ENCODE measurements at regions not wholly inside any gene's neighbourhood (a gene's known extent, or its start where the extent isn't known, plus 50 kb on each side); places are given as distances from the start of the nearest gene placed in this dataset.
"Not testable (repeated sequence)": the region's sequence is repeated elsewhere in the genome, so short reads cannot be mapped to it uniquely, and the experiment has no call there.

DNA sequence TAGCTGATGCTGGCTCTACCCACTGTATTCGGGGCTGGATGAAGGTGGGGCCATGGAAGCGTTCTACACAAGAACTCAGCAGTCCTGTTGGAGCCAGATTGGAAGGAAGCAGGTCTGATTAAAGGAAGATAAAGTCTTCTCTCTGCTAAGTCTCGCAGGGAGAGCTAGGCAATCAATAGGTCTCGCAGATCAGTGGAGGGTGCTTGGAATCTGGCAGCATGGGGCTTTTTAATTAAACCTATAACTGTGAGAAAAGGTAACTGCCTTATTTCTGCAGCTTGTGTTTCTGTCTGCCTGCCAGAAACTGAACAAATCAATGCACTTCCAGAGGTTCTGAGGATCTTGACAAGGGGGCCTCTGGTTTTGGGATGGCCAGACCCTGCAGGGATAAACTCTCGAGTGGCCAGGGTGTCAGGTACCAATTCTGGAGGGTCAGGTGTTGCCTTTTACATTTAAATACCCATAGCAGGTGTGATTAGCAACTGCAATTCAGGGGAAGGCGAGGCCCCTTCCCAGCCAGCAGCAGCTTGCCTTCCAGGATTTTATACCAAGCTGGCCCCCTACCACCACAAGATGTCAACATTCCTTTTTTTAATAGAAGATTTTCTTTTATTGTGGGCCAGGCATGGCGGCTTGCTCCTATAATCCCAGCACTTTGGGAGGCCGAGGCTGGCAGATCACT lies 228.6 kb downstream of the NPIPA7 start:
- intact Hi-C loops (cut with micrococcal nuclease); ATAC-seq; DNase-seq: not testable (repeated sequence)

- DNase-seq; intact Hi-C loops (cut with micrococcal nuclease); ATAC-seq: not testable (repeated sequence)
These were observed 230.7 kb downstream of the NPIPA7 start for GRCh38 chr16:16609627-16610026.

GRCh38 chr16:16610389-16610967 lies 231.5 kb downstream of the NPIPA7 start:
- ATAC-seq; intact Hi-C loops (cut with micrococcal nuclease); DNase-seq: not testable (repeated sequence)

DNA sequence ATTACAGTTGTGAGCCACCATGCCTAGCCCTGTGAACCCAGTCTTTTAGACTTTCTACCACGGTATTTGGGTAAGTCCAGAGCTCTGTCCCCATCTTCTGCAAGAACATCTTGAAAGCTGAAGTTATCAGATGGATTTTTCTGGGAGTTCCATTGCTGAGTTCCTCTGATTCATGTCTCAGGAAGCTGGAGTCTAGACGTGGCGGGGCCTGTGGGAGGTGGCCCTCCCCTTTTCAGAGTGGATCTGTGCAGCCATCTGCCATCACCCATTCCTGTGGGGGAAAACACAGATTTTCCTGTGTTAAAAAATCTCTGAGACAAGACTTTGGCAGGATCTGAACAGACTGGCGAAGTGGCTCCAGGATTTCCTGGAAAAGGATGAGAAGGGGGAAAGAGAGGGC lies 234.3 kb downstream of the NPIPA7 start:
- ATAC-seq; DNase-seq; intact Hi-C loops (cut with micrococcal nuclease): not testable (repeated sequence)

- intact Hi-C loops (cut with micrococcal nuclease), result not testable (repeated sequence)
These were observed 235.5 kb downstream of the NPIPA7 start for GRCh38 chr16:16614484-16614883.

DNA sequence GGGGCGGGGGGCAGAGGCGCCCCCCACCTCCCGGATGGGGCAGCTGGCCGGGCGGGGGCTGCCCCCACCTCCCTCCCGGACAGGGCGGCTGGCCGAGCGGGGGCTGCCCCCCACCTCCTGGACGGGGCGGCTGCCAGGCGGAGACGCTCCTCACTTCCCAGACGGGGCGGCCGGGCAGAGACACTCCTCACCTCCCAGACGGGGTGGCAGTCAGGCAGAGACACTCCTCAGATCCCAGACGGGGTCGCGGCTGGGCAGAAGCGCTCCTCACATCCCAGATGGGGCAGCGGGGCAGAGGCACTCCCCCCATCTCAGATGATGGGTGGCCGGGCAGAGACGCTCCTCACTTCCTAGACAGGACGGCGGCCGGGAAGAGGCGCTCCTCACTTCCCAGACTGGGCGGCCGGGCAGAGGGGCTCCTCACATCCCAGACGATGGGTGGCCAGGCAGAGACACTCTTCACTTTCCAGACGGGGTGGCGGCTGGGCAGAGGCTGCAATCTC lies 240.1 kb downstream of the NPIPA7 start:
- intact Hi-C loops (cut with micrococcal nuclease); DNase-seq; ATAC-seq: not testable (repeated sequence)

More at GRCh38 chr16:16614484-16614883, 235.5 kb downstream of the NPIPA7 start:
- not testable (repeated sequence) for DNase-seq, ATAC-seq

GRCh38 chr16:16624367-16624766 lies 245.4 kb downstream of the NPIPA7 start:
- intact Hi-C loops (cut with micrococcal nuclease); ATAC-seq; DNase-seq: not testable (repeated sequence)

GRCh38 chr16:16625140-16625539 lies 246.2 kb downstream of the NPIPA7 start:
- ATAC-seq; DNase-seq; intact Hi-C loops (cut with micrococcal nuclease): not testable (repeated sequence)

GRCh38 chr16:16627865-16628264 lies 248.9 kb downstream of the NPIPA7 start:
- intact Hi-C loops (cut with micrococcal nuclease); ATAC-seq; DNase-seq: not testable (repeated sequence)

DNA sequence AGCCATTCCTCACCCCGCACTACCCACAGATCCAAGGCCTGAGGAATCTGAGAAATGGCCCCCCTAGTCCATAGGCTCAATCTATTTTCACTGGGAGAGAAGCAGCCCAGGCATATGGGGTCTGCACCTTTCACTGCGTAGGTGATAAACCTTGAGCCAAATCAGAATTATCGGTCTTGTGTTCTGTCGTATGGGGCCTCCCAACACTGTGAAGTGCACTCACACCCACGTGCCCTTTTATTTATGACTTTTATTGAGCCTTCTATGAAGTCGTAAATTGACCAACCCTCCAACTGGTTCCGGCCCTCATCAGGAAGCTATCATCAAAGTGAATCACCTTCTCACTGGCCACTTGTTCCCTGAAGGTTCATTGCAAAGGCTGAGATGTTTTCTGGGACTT lies 259.3 kb downstream of the NPIPA7 start:
- ATAC-seq; intact Hi-C loops (cut with micrococcal nuclease); DNase-seq: not testable (repeated sequence)

- DNase-seq; intact Hi-C loops (cut with micrococcal nuclease); ATAC-seq: not testable (repeated sequence)
These were observed 259.8 kb downstream of the NPIPA7 start for GRCh38 chr16:16638714-16639113.

DNA sequence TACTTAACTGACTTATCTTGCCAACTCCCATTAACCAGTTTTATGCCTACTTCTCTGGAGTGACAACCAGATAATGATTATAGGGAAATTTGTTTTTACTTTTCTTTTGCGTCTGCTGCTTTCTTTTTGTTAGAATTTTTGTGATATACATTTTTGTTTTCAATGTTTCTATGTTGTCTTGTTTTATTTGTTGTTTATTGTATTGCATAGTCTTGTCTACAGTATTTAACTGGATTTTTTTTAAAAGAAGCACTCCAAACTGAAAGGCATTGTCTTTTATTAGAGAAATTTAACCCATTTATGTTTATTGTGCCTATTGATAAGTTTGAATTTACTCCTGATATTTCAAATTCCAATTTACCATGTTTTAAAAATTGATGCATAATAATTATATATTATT lies 264.9 kb downstream of the NPIPA7 start:
- ATAC-seq; intact Hi-C loops (cut with micrococcal nuclease); DNase-seq: not testable (repeated sequence)

DNA sequence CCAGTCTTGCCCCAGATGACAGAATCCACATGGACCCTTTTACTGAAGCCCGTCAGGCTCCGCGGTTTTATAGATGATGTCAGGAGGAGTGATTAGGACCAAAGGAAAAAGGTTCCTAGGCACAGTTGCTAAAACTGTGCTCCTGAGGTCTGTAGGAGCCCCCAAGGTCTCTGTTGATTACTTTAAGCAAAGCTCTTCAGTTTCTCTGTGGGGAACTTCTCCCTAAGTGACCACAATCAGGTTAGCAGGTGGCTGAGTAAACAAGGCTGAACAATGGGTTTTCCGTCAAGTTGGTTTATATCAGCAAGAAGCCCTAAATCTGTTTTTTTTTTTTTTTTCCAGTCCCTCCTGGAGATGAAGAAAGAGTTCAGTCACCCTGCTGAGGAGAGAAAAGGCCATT lies 269.1 kb downstream of the NPIPA7 start:
- intact Hi-C loops (cut with micrococcal nuclease); DNase-seq; ATAC-seq: not testable (repeated sequence)

DNA sequence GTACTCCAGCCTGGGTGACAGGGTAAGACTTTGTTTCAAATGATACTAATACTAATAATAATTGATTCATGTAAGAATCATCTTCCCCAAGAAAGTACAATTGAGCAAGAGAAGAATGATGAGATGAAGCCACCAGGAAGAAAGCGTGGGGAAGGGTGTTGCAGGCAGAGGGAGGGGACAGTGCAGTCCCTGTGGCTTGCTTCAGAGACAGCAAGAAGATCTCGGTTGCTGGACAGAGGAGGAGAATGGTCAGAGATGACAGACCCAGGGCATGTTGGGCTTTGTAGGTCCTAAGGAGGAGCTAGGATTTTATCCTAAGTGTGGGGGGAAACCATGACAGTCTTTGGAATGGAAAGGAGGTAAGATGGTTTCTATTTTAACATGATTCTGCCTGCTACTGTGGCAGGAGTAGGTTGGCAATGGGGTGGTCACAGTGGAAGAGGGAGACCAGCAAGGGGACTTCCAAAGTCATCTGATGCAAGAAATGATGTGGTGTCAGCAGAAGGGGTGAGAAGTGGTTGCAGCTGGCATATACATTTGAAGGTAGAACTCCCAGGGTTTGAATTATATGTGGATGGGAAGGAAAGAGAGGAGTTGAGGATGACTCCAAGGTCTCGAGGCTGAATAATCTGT lies 293.4 kb downstream of the NPIPA7 start:
- ATAC-seq; DNase-seq; intact Hi-C loops (cut with micrococcal nuclease): not testable (repeated sequence)

- ATAC-seq; intact Hi-C loops (cut with micrococcal nuclease); DNase-seq: not testable (repeated sequence)
These were observed 295.9 kb downstream of the NPIPA7 start for GRCh38 chr16:16674820-16675219.

DNA sequence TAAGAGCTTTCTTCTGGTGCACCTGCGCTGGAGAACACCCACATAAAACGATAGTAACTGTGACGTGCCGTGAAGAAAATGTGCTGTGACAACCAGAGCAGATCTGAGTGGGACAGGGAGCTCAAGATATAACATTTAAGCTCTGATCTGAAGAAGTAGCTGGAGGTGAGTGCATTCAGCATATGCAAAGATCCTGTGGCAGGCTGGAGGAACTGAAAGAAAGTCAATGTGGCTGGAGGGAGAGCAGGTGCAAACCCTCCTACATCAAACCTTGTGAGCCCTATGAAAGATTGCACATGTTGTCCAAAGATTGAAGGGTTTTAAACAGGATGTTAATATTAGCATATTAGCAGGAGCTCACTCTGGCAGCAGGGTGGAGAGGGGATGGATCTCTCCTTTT lies 342.9 kb downstream of the NPIPA7 start:
- DNase-seq; intact Hi-C loops (cut with micrococcal nuclease); ATAC-seq: not testable (repeated sequence)

- intact Hi-C loops (cut with micrococcal nuclease); DNase-seq; ATAC-seq: not testable (repeated sequence)
These were observed 343.7 kb downstream of the NPIPA7 start for GRCh38 chr16:16722666-16723065.

GRCh38 chr16:16723819-16724519 lies 345.0 kb downstream of the NPIPA7 start:
- ATAC-seq; DNase-seq; intact Hi-C loops (cut with micrococcal nuclease): not testable (repeated sequence)

GRCh38 chr16:16727048-16727447 lies 348.1 kb downstream of the NPIPA7 start:
- not testable (repeated sequence) for ATAC-seq

More at GRCh38 chr16:16727048-16727447, 348.1 kb downstream of the NPIPA7 start:
- DNase-seq; intact Hi-C loops (cut with micrococcal nuclease): not testable (repeated sequence)

Data from left ventricle myocardium superior (tissue), 1 donor.